OCI-LY7 (cell line): ENCODE measurements at regions not wholly inside any gene's neighbourhood (a gene's known extent, or its start where the extent isn't known, plus 50 kb on each side); places are given as distances from the start of the nearest gene placed in this dataset.

Experiments used
- EZH2phosphoT487 ChIP-seq: fragments of 200-600 bp; sonication (generic); IDR thresholded peaks from 2 replicates; pipeline ENCODE4 v1.6.1; 2018; ENCODE audit warnings: low read depth, borderline replicate concordance, mild to moderate bottlenecking, mixed run types, antibody characterized with exemption, low read length, moderate library complexity, mixed read lengths
- TF ChIP-seq, protein P1 (sequence below): fragments of 200-600 bp; sonication (generic); conservative IDR thresholded peaks from 2 replicates; pipeline ENCODE4 v1.5.1; 2014; ENCODE audit warnings: mild to moderate bottlenecking, antibody characterized with exemption, low read length, moderate library complexity, mixed read lengths

DNA sequence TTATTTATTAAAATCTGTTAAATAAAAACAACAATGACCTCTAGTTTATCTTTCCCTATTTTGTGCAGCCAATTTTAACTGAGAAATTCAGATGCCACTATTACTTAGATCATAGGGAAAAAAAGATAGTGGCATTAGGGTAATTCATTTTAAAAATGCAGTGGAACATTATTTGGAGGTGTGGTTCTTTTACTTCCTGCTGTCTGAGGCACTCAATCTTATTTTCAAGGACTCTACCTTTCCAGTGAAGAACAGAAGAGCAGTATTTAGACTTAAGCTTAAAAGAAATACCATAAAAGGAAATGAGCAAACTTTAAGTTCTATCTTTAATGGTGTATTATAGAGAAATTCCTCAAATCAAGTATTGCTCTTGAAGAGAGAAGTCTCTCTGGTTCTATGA is 342.6 kb upstream of the KLF12 start:
- TF ChIP-seq, protein P1, sequence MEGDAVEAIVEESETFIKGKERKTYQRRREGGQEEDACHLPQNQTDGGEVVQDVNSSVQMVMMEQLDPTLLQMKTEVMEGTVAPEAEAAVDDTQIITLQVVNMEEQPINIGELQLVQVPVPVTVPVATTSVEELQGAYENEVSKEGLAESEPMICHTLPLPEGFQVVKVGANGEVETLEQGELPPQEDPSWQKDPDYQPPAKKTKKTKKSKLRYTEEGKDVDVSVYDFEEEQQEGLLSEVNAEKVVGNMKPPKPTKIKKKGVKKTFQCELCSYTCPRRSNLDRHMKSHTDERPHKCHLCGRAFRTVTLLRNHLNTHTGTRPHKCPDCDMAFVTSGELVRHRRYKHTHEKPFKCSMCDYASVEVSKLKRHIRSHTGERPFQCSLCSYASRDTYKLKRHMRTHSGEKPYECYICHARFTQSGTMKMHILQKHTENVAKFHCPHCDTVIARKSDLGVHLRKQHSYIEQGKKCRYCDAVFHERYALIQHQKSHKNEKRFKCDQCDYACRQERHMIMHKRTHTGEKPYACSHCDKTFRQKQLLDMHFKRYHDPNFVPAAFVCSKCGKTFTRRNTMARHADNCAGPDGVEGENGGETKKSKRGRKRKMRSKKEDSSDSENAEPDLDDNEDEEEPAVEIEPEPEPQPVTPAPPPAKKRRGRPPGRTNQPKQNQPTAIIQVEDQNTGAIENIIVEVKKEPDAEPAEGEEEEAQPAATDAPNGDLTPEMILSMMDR: no peak
- TF ChIP-seq EZH2phosphoT487: no peak
